OCI-LY7 (cell line): ENCODE measurements at regions not wholly inside any gene's neighbourhood (a gene's known extent, or its start where the extent isn't known, plus 50 kb on each side); places are given as distances from the start of the nearest gene placed in this dataset.

ENCODE experiments used
- BruUV-seq: library from RNA; stranded (reverse); fragments of 400-500 nt; replicated peaks from 2 replicates; lab custom pipeline; 2021; lab: Mats Ljungman, UMichigan
- CTCF ChIA-PET: fragments of 300-600 bp; sonication (Branson Sonifier 250); formaldehyde crosslinking; loops from one replicate; lab custom pipeline; 2022; ENCODE audit warnings: antibody characterized with exemption; ENCODE audit not compliant: unreplicated experiment; lab: Charles Lee
- POLR2A ChIA-PET: fragments of 300-600 bp; sonication (Branson Sonifier 250); formaldehyde crosslinking; loops from one replicate; lab custom pipeline; 2022; ENCODE audit warnings: antibody characterized with exemption; lab: Charles Lee
- DNase-seq: peaks from one replicate; pipeline ENCODE4 v3.0.0-alpha.2; 2015; ENCODE audit warnings: low spot score
- H2AFZ ChIP-seq: fragments of 200-600 bp; sonication (generic), shearing (Covaris generic); 2 replicates; pipeline ENCODE4 v1.6.1; 2014; ENCODE audit warnings: mild to moderate bottlenecking, antibody characterized with exemption, low read length, moderate library complexity
- H3K27ac ChIP-seq: fragments of 200-600 bp; sonication (generic); 2 replicates; pipeline ENCODE4 v1.5.1; 2014; ENCODE audit warnings: mixed run types, low read depth, mild to moderate bottlenecking, moderate library complexity, low read length, inconsistent platforms; ENCODE audit not compliant: poor library complexity, severe bottlenecking
- H3K36me3 ChIP-seq: fragments of 200-600 bp; sonication (generic); 2 replicates; pipeline ENCODE4 v1.6.1; 2014; ENCODE audit warnings: mild to moderate bottlenecking, antibody characterized with exemption, low read length, moderate library complexity, mixed read lengths; ENCODE audit not compliant: insufficient read depth
- H3K4me1 ChIP-seq: fragments of 200-600 bp; sonication (generic); 2 replicates; pipeline ENCODE4 v1.5.1; 2014; ENCODE audit warnings: mild to moderate bottlenecking, low read length; ENCODE audit not compliant: insufficient read depth, poor library complexity, severe bottlenecking
- H3K4me2 ChIP-seq: fragments of 200-600 bp; sonication (generic); 2 replicates; pipeline ENCODE4 v1.6.1; 2014; ENCODE audit warnings: mild to moderate bottlenecking, low read length
- H3K4me3 ChIP-seq: fragments of 200-600 bp; sonication (generic); 2 replicates; pipeline ENCODE4 v1.5.1; 2014; ENCODE audit warnings: mild to moderate bottlenecking, low read depth, low read length; ENCODE audit not compliant: poor library complexity, severe bottlenecking
- H3K79me2 ChIP-seq: fragments of 200-600 bp; sonication (generic); 2 replicates; pipeline ENCODE4 v1.6.1; 2016; ENCODE audit warnings: low read depth, mild to moderate bottlenecking, low read length, moderate library complexity, mixed read lengths; ENCODE audit not compliant: insufficient read depth
- H3K9me2 ChIP-seq: fragments of 200-600 bp; sonication (generic); 2 replicates; pipeline ENCODE4 v1.6.1; 2016; ENCODE audit warnings: mild to moderate bottlenecking, low read length, mixed read lengths; ENCODE audit not compliant: insufficient read depth
- H3K9me3 ChIP-seq: fragments of 200-600 bp; sonication (generic); 2 replicates; pipeline ENCODE4 v1.6.1; 2014; ENCODE audit warnings: mild to moderate bottlenecking, mixed run types, low read length, mixed read lengths
- H4K20me1 ChIP-seq: fragments of 200-600 bp; sonication (generic); 2 replicates; pipeline ENCODE4 v1.6.1; 2014; ENCODE audit warnings: mild to moderate bottlenecking, antibody characterized with exemption, low read length, moderate library complexity, mixed read lengths; ENCODE audit not compliant: insufficient read depth
- CTCF ChIP-seq: fragments of 200-600 bp; sonication (generic); conservative IDR thresholded peaks from 2 replicates; pipeline ENCODE4 v1.5.1; 2014; ENCODE audit warnings: mild to moderate bottlenecking, antibody characterized with exemption, low read length, moderate library complexity, mixed read lengths
- EZH2phosphoT487 ChIP-seq: fragments of 200-600 bp; sonication (generic); IDR thresholded peaks from 2 replicates; pipeline ENCODE4 v1.6.1; 2018; ENCODE audit warnings: low read depth, borderline replicate concordance, mild to moderate bottlenecking, mixed run types, antibody characterized with exemption, low read length, moderate library complexity, mixed read lengths
- intact Hi-C: fragments of 100-400 bp; cut with micrococcal nuclease; formaldehyde crosslinking; loops from one replicate; pipeline ENCODE4 v1.10.0; 2022; ENCODE audit not compliant: unreplicated experiment

- H3K4me2 ChIP-seq, result no peak overlapping the region
- intact Hi-C loops, result no loop called here
Measured at GRCh38 chr9:116087751-116088194, 65.8 kb upstream of the PAPPA start.

GRCh38 chr9:116088396-116088795, 65.2 kb upstream of the PAPPA start:
- DNase-seq, result no peak
- intact Hi-C loops, result no loop called here
- Histone ChIP-seq H3K9me3 (no peaks in the 10 kb centered on the region), H3K9me2 (no peaks in the 10 kb centered on the region), H3K27ac (no peak overlapping the region), H2AFZ (no peak overlapping the region), H3K4me1 (no peaks in the 10 kb centered on the region), H3K36me3 (no peaks in the 10 kb centered on the region), H3K4me3 (no peak overlapping the region), H4K20me1 (no peaks in the 10 kb centered on the region), H3K4me2 (no peak overlapping the region), H3K79me2 (no peaks in the 10 kb centered on the region)
- POLR2A ChIA-PET, result no interaction called here
- no TSS peak for BruUV-seq
- no peak for TF ChIP-seq EZH2phosphoT487
- TF ChIP-seq CTCF, result no peak
- CTCF ChIA-PET, result no interaction called here

More at GRCh38 chr9:116087751-116088194, 65.8 kb upstream of the PAPPA start:
- no peaks in the 10 kb centered on the region for H3K9me2 ChIP-seq
- H3K4me1 ChIP-seq, result no peaks in the 10 kb centered on the region
- no peak for TF ChIP-seq EZH2phosphoT487
- no peak for TF ChIP-seq CTCF
- no peaks in the 10 kb centered on the region for H3K79me2 ChIP-seq
- no peaks in the 10 kb centered on the region for H3K36me3 ChIP-seq
- no peak for DNase-seq
- H3K4me3 ChIP-seq, result no peak overlapping the region
- no peaks in the 10 kb centered on the region for H4K20me1 ChIP-seq
- no peak overlapping the region for H2AFZ ChIP-seq
- BruUV-seq, result no TSS peak
- ChIA-PET CTCF (no interaction called here), POLR2A (no interaction called here)
- no peak overlapping the region for H3K27ac ChIP-seq
- no peaks in the 10 kb centered on the region for H3K9me3 ChIP-seq

- DNase-seq, result no peak
- ChIA-PET CTCF (no interaction called here), POLR2A (no interaction called here)
- Histone ChIP-seq H3K27ac (no peak overlapping the region), H3K79me2 (no peaks in the 10 kb centered on the region), H3K9me2 (no peaks in the 10 kb centered on the region), H3K9me3 (no peaks in the 10 kb centered on the region), H3K4me1 (no peaks in the 10 kb centered on the region), H3K4me3 (no peak overlapping the region), H3K4me2 (no peak overlapping the region), H2AFZ (no peak overlapping the region), H4K20me1 (no peaks in the 10 kb centered on the region), H3K36me3 (no peaks in the 10 kb centered on the region)
- no TSS peak for BruUV-seq
- intact Hi-C loops, result no loop called here
- TF ChIP-seq EZH2phosphoT487 (no peak), CTCF (no peak)
Measured at GRCh38 chr9:116090030-116090770, 63.4 kb upstream of the PAPPA start.
